HEK293T (cell line): ENCODE measurements at regions not wholly inside any gene's neighbourhood (a gene's known extent, or its start where the extent isn't known, plus 50 kb on each side); places are given as distances from the start of the nearest gene placed in this dataset.

Experiments
- CTCF ChIA-PET: fragments of 350-600 bp; formaldehyde crosslinking; extraction: SDS; loops from one replicate; lab custom pipeline; 2021; ENCODE audit warnings: antibody characterized with exemption, inconsistent platforms; lab: Yijun Ruan, JAX
- POLR2A ChIA-PET: fragments of 350-600 bp; formaldehyde crosslinking; extraction: SDS; loops from one replicate; lab custom pipeline; 2020; ENCODE audit warnings: antibody characterized with exemption, inconsistent platforms; lab: Yijun Ruan, JAX
- DNase-seq: peaks from one replicate; pipeline ENCODE4 v3.0.0; 2012; ENCODE audit warnings: mixed read lengths; ENCODE audit errors: extremely low spot score
- ARNT ChIP-seq: fragments of 450-650 bp; IDR thresholded peaks from 2 replicates; pipeline ENCODE4 v1.6.1; 2017; ENCODE audit warnings: mild to moderate bottlenecking
- BHLHE40 ChIP-seq: fragments of 450-650 bp; IDR thresholded peaks from 2 replicates; pipeline ENCODE4 v1.6.1; 2016; ENCODE audit warnings: mild to moderate bottlenecking, moderate library complexity, borderline replicate concordance
- CTBP1 ChIP-seq: fragments of 450-650 bp; IDR thresholded peaks from 2 replicates; pipeline ENCODE4 v1.6.1; 2016; ENCODE audit warnings: borderline replicate concordance
- ELF4 ChIP-seq: fragments of 450-650 bp; IDR thresholded peaks from 2 replicates; pipeline ENCODE4 v1.6.1; 2017; ENCODE audit warnings: antibody characterized with exemption
- FOXA1 ChIP-seq: fragments of 450-650 bp; IDR thresholded peaks from 2 replicates; pipeline ENCODE4 v1.6.1; 2016; ENCODE audit warnings: mild to moderate bottlenecking
- FOXK2 ChIP-seq: fragments of 450-650 bp; IDR thresholded peaks from 2 replicates; pipeline ENCODE4 v1.6.1; 2016; ENCODE audit warnings: mild to moderate bottlenecking
- FOXM1 ChIP-seq: fragments of 450-650 bp; IDR thresholded peaks from 2 replicates; pipeline ENCODE4 v1.6.1; 2017; ENCODE audit warnings: mild to moderate bottlenecking, borderline replicate concordance
- HDGF ChIP-seq: fragments of 450-650 bp; IDR thresholded peaks from 2 replicates; pipeline ENCODE4 v1.6.1; 2017; ENCODE audit warnings: antibody characterized with exemption, borderline replicate concordance
- L3MBTL2 ChIP-seq: fragments of 450-650 bp; conservative IDR thresholded peaks from 2 replicates; pipeline ENCODE4 v1.6.1; 2016; ENCODE audit warnings: mild to moderate bottlenecking
- LEF1 ChIP-seq: fragments of 450-650 bp; IDR thresholded peaks from 2 replicates; pipeline ENCODE4 v1.6.1; 2017; ENCODE audit warnings: mild to moderate bottlenecking, borderline replicate concordance
- NFRKB ChIP-seq: fragments of 450-650 bp; IDR thresholded peaks from 2 replicates; pipeline ENCODE4 v1.6.1; 2016; ENCODE audit warnings: mild to moderate bottlenecking, moderate library complexity
- PKNOX1 ChIP-seq: fragments of 450-650 bp; IDR thresholded peaks from 2 replicates; pipeline ENCODE4 v1.6.1; 2016
- SP1 ChIP-seq: fragments of 450-650 bp; IDR thresholded peaks from 2 replicates; pipeline ENCODE4 v1.6.1; 2017
- SUZ12 ChIP-seq: fragments of 450-650 bp; IDR thresholded peaks from 2 replicates; pipeline ENCODE4 v1.6.1; 2016; ENCODE audit warnings: mild to moderate bottlenecking
- TARDBP ChIP-seq: fragments of 450-650 bp; IDR thresholded peaks from 2 replicates; pipeline ENCODE4 v1.6.1; 2016
- ZNF384 ChIP-seq: fragments of 450-650 bp; IDR thresholded peaks from 2 replicates; pipeline ENCODE4 v1.6.1; 2016

- POLR2A ChIA-PET = no interaction called here
- no peak for DNase-seq
- TF ChIP-seq FOXA1 = no peak
- TF ChIP-seq ELF4 = no peak
- CTCF ChIA-PET = no interaction called here
These were observed 259.9 kb upstream of the SLCO3A1 start for GRCh38 chr15:91593653-91594052.

- TF ChIP-seq BHLHE40 (no peak), LEF1 (no peak), CTBP1 (no peak), FOXA1 (no peak), NFRKB (no peak), L3MBTL2 (no peak)
- CTCF ChIA-PET = no interaction called here
- POLR2A ChIA-PET = no interaction called here
These were observed 254.2 kb upstream of the SLCO3A1 start for GRCh38 chr15:91599261-91599660.

GRCh38 chr15:91603384-91604080, 250.0 kb upstream of the SLCO3A1 start:
- DNase-seq = no peak
- CTCF ChIA-PET = no interaction called here
- POLR2A ChIA-PET = no interaction called here
- TF ChIP-seq FOXK2 (no peak), FOXM1 (no peak), HDGF (no peak)

More at GRCh38 chr15:91599261-91599660, 254.2 kb upstream of the SLCO3A1 start:
- DNase-seq = no peak

GRCh38 chr15:91604122-91604521, 249.4 kb upstream of the SLCO3A1 start:
- ChIA-PET POLR2A (no interaction called here), CTCF (no interaction called here)
- TF ChIP-seq ELF4 (no peak), HDGF (no peak), PKNOX1 (no peak), ARNT (no peak), SP1 (no peak), ZNF384 (no peak), TARDBP (no peak), FOXM1 (no peak), BHLHE40 (no peak), FOXK2 (no peak), NFRKB (no peak), SUZ12 (no peak)

GRCh38 chr15:91605576-91605975, 247.9 kb upstream of the SLCO3A1 start:
- CTCF ChIA-PET = no interaction called here
- TF ChIP-seq ARNT (no peak), LEF1 (no peak)
- no peak for DNase-seq
- POLR2A ChIA-PET = no interaction called here

More at GRCh38 chr15:91604122-91604521, 249.4 kb upstream of the SLCO3A1 start:
- DNase-seq = no peak

GRCh38 chr15:91609231-91609630, 244.3 kb upstream of the SLCO3A1 start:
- POLR2A ChIA-PET = no interaction called here
- CTCF ChIA-PET = no interaction called here

GRCh38 chr15:91609966-91610365, 243.5 kb upstream of the SLCO3A1 start:
- ChIA-PET CTCF (no interaction called here), POLR2A (no interaction called here)
- TF ChIP-seq TARDBP (no peak), ARNT (no peak), L3MBTL2 (no peak), ELF4 (no peak), ZNF384 (no peak), BHLHE40 (no peak), FOXK2 (no peak), SUZ12 (no peak), LEF1 (no peak), CTBP1 (no peak), NFRKB (no peak), FOXA1 (no peak), PKNOX1 (no peak), HDGF (no peak), FOXM1 (no peak), SP1 (no peak)
- DNase-seq = no peak

More at GRCh38 chr15:91609231-91609630, 244.3 kb upstream of the SLCO3A1 start:
- DNase-seq = no peak
- no peak for TF ChIP-seq LEF1
- no peak for TF ChIP-seq SP1
- no peak for TF ChIP-seq L3MBTL2
- no peak for TF ChIP-seq ARNT
- TF ChIP-seq NFRKB = no peak
- no peak for TF ChIP-seq FOXA1
- TF ChIP-seq ZNF384 = no peak
